IPS-18a (cell line): ENCODE measurements at regions not wholly inside any gene's neighbourhood (a gene's known extent, or its start where the extent isn't known, plus 50 kb on each side); places are given as distances from the start of the nearest gene placed in this dataset.

ENCODE experiments used
- H3K27ac ChIP-seq: one replicate; pipeline ENCODE4 v1.5.1; 2013; ENCODE audit warnings: low read length
- H3K27me3 ChIP-seq: one replicate; pipeline ENCODE4 v1.6.1; 2013; ENCODE audit warnings: mild to moderate bottlenecking, low read length; ENCODE audit not compliant: control insufficient read depth, insufficient read depth
- H3K36me3 ChIP-seq: one replicate; pipeline ENCODE4 v1.6.1; 2013; ENCODE audit warnings: low read depth, low read length; ENCODE audit not compliant: control insufficient read depth
- H3K4me1 ChIP-seq: one replicate; pipeline ENCODE4 v1.6.1; 2013; ENCODE audit warnings: low read depth, low read length; ENCODE audit not compliant: control insufficient read depth
- H3K4me3 ChIP-seq: one replicate; pipeline ENCODE4 v1.5.1; 2013; ENCODE audit warnings: low read length
- H3K9ac ChIP-seq: one replicate; pipeline ENCODE4 v1.6.1; 2013; ENCODE audit warnings: mild to moderate bottlenecking, low read length, moderate library complexity
- H3K9me3 ChIP-seq: one replicate; pipeline ENCODE4 v1.6.1; 2013; ENCODE audit warnings: low read depth, low read length; ENCODE audit not compliant: control insufficient read depth

GRCh38 chr5:28226407-28226806, 1188.0 kb upstream of the CDH9 start:
- Histone ChIP-seq H3K36me3 (no peaks in the 10 kb centered on the region), H3K9me3 (no peaks in the 10 kb centered on the region), H3K27ac (no peak overlapping the region), H3K9ac (no peak overlapping the region), H3K4me1 (no peaks in the 10 kb centered on the region), H3K27me3 (no peaks in the 10 kb centered on the region), H3K4me3 (no peak overlapping the region)

- Histone ChIP-seq H3K27me3 (no peaks in the 10 kb centered on the region), H3K4me1 (no peaks in the 10 kb centered on the region), H3K36me3 (no peaks in the 10 kb centered on the region), H3K9me3 (no peaks in the 10 kb centered on the region), H3K27ac (no peak overlapping the region), H3K4me3 (no peak overlapping the region), H3K9ac (no peak overlapping the region)
Measured at GRCh38 chr5:28219539-28219938, 1181.2 kb upstream of the CDH9 start.

DNA sequence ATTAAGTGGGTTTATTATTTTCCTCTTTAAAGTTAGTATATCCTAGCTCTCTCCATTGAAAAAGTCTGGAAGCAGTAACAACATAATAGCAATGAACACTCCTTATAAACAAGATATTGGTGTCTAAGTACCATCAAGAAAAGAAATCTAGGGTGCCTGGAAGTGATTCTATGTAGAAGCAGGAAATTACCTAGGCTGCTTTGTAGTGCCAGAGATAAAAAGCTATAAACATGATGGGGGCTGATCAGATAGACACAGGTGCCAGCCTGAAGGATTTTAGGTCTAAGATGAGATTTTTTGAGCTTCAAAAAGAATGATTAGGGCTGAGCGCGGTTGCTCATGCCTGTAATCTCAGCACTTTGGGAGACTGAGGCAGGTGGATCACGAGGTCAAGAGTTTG, 1179.3 kb upstream of the CDH9 start:
- no peaks in the 10 kb centered on the region for H3K27me3 ChIP-seq
- no peak overlapping the region for H3K9ac ChIP-seq
- no peak overlapping the region for H3K27ac ChIP-seq
- no peak overlapping the region for H3K4me3 ChIP-seq
- H3K9me3 ChIP-seq: no peaks in the 10 kb centered on the region
- H3K36me3 ChIP-seq: no peaks in the 10 kb centered on the region
- H3K4me1 ChIP-seq: no peaks in the 10 kb centered on the region

GRCh38 chr5:28216939-28217360, 1178.6 kb upstream of the CDH9 start:
- Histone ChIP-seq H3K4me3 (no peak overlapping the region), H3K27ac (no peak overlapping the region), H3K9ac (no peak overlapping the region), H3K36me3 (no peaks in the 10 kb centered on the region), H3K4me1 (no peaks in the 10 kb centered on the region), H3K27me3 (no peaks in the 10 kb centered on the region), H3K9me3 (no peaks in the 10 kb centered on the region)

- Histone ChIP-seq H3K36me3 (no peaks in the 10 kb centered on the region), H3K27ac (no peak overlapping the region), H3K9me3 (no peaks in the 10 kb centered on the region), H3K4me1 (no peaks in the 10 kb centered on the region), H3K9ac (no peak overlapping the region), H3K27me3 (no peaks in the 10 kb centered on the region), H3K4me3 (no peak overlapping the region)
Measured at GRCh38 chr5:28215091-28215490, 1176.7 kb upstream of the CDH9 start.

DNA sequence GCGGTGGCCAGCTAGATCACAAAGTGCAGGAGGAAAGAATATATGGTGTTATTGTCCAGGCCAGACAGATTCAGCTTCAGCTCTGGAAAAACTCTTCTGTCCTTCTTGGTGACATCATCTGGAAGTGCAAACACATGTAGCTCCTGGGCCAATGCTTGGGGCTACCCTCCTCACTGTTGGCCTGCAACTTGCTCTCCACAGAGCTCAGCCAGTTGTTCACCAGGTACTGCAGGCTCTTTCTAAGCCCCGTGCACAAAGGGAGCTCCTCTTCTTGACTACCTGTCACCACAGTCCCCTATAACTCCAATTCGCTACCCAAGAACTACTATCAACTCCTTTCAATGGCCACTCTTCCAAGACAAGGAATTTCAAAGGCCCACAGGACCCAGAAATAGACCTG, 1175.9 kb upstream of the CDH9 start:
- Histone ChIP-seq H3K9ac (no peak overlapping the region), H3K4me1 (no peaks in the 10 kb centered on the region), H3K36me3 (no peaks in the 10 kb centered on the region), H3K4me3 (no peak overlapping the region), H3K27me3 (no peaks in the 10 kb centered on the region), H3K9me3 (no peaks in the 10 kb centered on the region), H3K27ac (no peak overlapping the region)

- H3K27me3 ChIP-seq: no peaks in the 10 kb centered on the region
- no peaks in the 10 kb centered on the region for H3K4me1 ChIP-seq
- H3K4me3 ChIP-seq: no peak overlapping the region
- H3K9ac ChIP-seq: no peak overlapping the region
- no peak overlapping the region for H3K27ac ChIP-seq
- no peaks in the 10 kb centered on the region for H3K9me3 ChIP-seq
- H3K36me3 ChIP-seq: no peaks in the 10 kb centered on the region
Measured at GRCh38 chr5:28208356-28208755, 1170.0 kb upstream of the CDH9 start.

DNA sequence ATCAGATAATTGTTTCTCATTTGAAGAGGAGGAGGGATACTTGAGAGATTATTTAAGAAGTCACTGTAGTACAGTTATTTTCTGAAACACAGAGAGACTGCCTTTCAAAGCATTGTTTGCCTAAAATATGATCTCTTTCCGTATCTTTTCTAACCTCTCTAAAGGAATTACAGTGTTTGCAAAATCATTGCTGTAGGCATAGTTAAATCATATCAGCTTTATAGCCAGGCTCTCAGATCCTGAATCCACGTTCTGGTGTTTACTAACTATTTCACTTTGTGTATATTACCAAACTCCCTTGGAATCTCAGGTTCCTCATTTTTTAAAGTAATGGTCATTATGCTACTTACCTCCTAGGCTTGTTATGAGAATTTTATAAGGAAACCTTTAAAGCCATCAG, 1151.6 kb upstream of the CDH9 start:
- Histone ChIP-seq H3K9me3 (no peaks in the 10 kb centered on the region), H3K36me3 (no peaks in the 10 kb centered on the region), H3K27ac (no peak overlapping the region), H3K4me1 (no peaks in the 10 kb centered on the region), H3K27me3 (no peaks in the 10 kb centered on the region), H3K9ac (no peak overlapping the region), H3K4me3 (no peak overlapping the region)

DNA sequence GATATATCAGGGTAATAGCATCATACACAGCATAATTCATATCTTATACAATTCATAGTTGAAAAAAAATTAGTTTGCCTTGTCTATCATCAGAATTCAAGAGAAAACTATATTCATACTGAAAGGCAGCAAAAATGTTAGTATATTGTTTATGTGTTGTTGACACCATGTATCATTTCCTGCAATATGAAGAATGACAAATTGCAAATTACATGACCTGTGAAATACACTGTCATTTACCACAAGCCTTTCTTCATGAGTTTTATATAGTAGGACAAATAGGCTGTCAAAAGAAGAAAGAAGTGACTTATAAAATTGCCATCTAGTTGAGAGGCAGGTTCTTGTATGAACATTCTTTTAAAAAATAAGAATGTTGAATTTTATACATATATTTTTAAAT, 1136.3 kb upstream of the CDH9 start:
- no peaks in the 10 kb centered on the region for H3K4me1 ChIP-seq
- no peaks in the 10 kb centered on the region for H3K9me3 ChIP-seq
- no peaks in the 10 kb centered on the region for H3K36me3 ChIP-seq
- no peak overlapping the region for H3K27ac ChIP-seq
- no peaks in the 10 kb centered on the region for H3K27me3 ChIP-seq
- H3K9ac ChIP-seq: no peak overlapping the region
- H3K4me3 ChIP-seq: no peak overlapping the region

- Histone ChIP-seq H3K27me3 (no peaks in the 10 kb centered on the region), H3K9ac (no peak overlapping the region), H3K36me3 (no peaks in the 10 kb centered on the region), H3K4me1 (no peaks in the 10 kb centered on the region), H3K27ac (no peak overlapping the region), H3K9me3 (no peaks in the 10 kb centered on the region), H3K4me3 (no peak overlapping the region)
Measured at GRCh38 chr5:28165096-28165495, 1126.7 kb upstream of the CDH9 start.

- Histone ChIP-seq H3K36me3 (no peaks in the 10 kb centered on the region), H3K9me3 (no peaks in the 10 kb centered on the region), H3K27me3 (no peaks in the 10 kb centered on the region), H3K27ac (no peak overlapping the region), H3K9ac (no peak overlapping the region), H3K4me3 (no peak overlapping the region), H3K4me1 (no peaks in the 10 kb centered on the region)
Measured at GRCh38 chr5:28164568-28164967, 1126.2 kb upstream of the CDH9 start.

- H3K4me1 ChIP-seq: no peaks in the 10 kb centered on the region
- H3K36me3 ChIP-seq: no peaks in the 10 kb centered on the region
- H3K4me3 ChIP-seq: no peak overlapping the region
- no peak overlapping the region for H3K27ac ChIP-seq
- no peaks in the 10 kb centered on the region for H3K9me3 ChIP-seq
- no peaks in the 10 kb centered on the region for H3K27me3 ChIP-seq
- no peak overlapping the region for H3K9ac ChIP-seq
Measured at GRCh38 chr5:28156981-28157380, 1118.6 kb upstream of the CDH9 start.
